ENCODE measurements at regions not wholly inside any gene's neighbourhood (a gene's known extent, or its start where the extent isn't known, plus 50 kb on each side); places are given as distances from the start of the nearest gene placed in this dataset.

- Mint-ChIP-seq H3K27ac (ENCODE audit: unreplicated experiment) (no peak overlapping the region), H3K27me3 (ENCODE audit: low read depth) (no peaks in the 10 kb centered on the region), H3K9me3 (ENCODE audit: low read depth) (no peaks in the 10 kb centered on the region), H3K36me3 (ENCODE audit: low read depth) (no peaks in the 10 kb centered on the region), H3K4me3 (ENCODE audit: unreplicated experiment) (no peak overlapping the region), H3K4me1 (ENCODE audit: low read depth) (peaks cover 12% of the 10 kb centered on the region)
- no peak for TF ChIP-seq CTCF (IDR thresholded peaks at IDR 0.05)
- DNase-seq (ENCODE audit: low spot score) = no peak
Measured at GRCh38 chr4:156347412-156348075, 393.9 kb upstream of the CTSO start.

GRCh38 chr4:156346959-156347385 is 393.3 kb upstream of the CTSO start:
- Mint-ChIP-seq H3K4me1 (ENCODE audit: low read depth) (peaks cover 12% of the 10 kb centered on the region), H3K27ac (ENCODE audit: unreplicated experiment) (no peak overlapping the region), H3K27me3 (ENCODE audit: low read depth) (no peaks in the 10 kb centered on the region), H3K9me3 (ENCODE audit: low read depth) (no peaks in the 10 kb centered on the region), H3K4me3 (ENCODE audit: unreplicated experiment) (no peak overlapping the region), H3K36me3 (ENCODE audit: low read depth) (no peaks in the 10 kb centered on the region)
- DNase-seq (ENCODE audit: low spot score) = no peak
- TF ChIP-seq CTCF (IDR thresholded peaks at IDR 0.05) = no peak

- Mint-ChIP-seq H3K9me3 (ENCODE audit: low read depth) (no peaks in the 10 kb centered on the region), H3K27ac (ENCODE audit: unreplicated experiment) (no peak overlapping the region), H3K27me3 (ENCODE audit: low read depth) (no peaks in the 10 kb centered on the region), H3K4me1 (ENCODE audit: low read depth) (peaks cover 12% of the 10 kb centered on the region), H3K36me3 (ENCODE audit: low read depth) (no peaks in the 10 kb centered on the region), H3K4me3 (ENCODE audit: unreplicated experiment) (no peak overlapping the region)
- TF ChIP-seq CTCF (IDR thresholded peaks at IDR 0.05) = no peak
- DNase-seq (ENCODE audit: low spot score) = no peak
Measured at GRCh38 chr4:156344397-156344796, 390.7 kb upstream of the CTSO start.

GRCh38 chr4:156336511-156336910 is 382.8 kb upstream of the CTSO start:
- no peak overlapping the region for H3K4me3 Mint-ChIP-seq (ENCODE audit: unreplicated experiment)
- DNase-seq (ENCODE audit: low spot score) = no peak

GRCh38 chr4:156335721-156336120 is 382.1 kb upstream of the CTSO start:
- TF ChIP-seq CTCF (IDR thresholded peaks at IDR 0.05) = no peak
- Mint-ChIP-seq H3K27me3 (ENCODE audit: low read depth) (no peaks in the 10 kb centered on the region), H3K4me1 (ENCODE audit: low read depth) (peaks cover 5% of the 10 kb centered on the region), H3K4me3 (ENCODE audit: unreplicated experiment) (no peak overlapping the region), H3K9me3 (ENCODE audit: low read depth) (no peaks in the 10 kb centered on the region), H3K36me3 (ENCODE audit: low read depth) (no peaks in the 10 kb centered on the region), H3K27ac (ENCODE audit: unreplicated experiment) (no peak overlapping the region)
- DNase-seq (ENCODE audit: low spot score) = no peak

More at GRCh38 chr4:156336511-156336910, 382.8 kb upstream of the CTSO start:
- no peak for TF ChIP-seq CTCF (IDR thresholded peaks at IDR 0.05)
- no peaks in the 10 kb centered on the region for H3K27me3 Mint-ChIP-seq (ENCODE audit: low read depth)
- no peaks in the 10 kb centered on the region for H3K9me3 Mint-ChIP-seq (ENCODE audit: low read depth)
- H3K27ac Mint-ChIP-seq (ENCODE audit: unreplicated experiment) = no peak overlapping the region
- H3K4me1 Mint-ChIP-seq (ENCODE audit: low read depth) = peaks cover 5% of the 10 kb centered on the region
- H3K36me3 Mint-ChIP-seq (ENCODE audit: low read depth) = no peaks in the 10 kb centered on the region
